ENCODE measurements at regions not wholly inside any gene's neighbourhood (a gene's known extent, or its start where the extent isn't known, plus 50 kb on each side); places are given as distances from the start of the nearest gene placed in this dataset.

DNA sequence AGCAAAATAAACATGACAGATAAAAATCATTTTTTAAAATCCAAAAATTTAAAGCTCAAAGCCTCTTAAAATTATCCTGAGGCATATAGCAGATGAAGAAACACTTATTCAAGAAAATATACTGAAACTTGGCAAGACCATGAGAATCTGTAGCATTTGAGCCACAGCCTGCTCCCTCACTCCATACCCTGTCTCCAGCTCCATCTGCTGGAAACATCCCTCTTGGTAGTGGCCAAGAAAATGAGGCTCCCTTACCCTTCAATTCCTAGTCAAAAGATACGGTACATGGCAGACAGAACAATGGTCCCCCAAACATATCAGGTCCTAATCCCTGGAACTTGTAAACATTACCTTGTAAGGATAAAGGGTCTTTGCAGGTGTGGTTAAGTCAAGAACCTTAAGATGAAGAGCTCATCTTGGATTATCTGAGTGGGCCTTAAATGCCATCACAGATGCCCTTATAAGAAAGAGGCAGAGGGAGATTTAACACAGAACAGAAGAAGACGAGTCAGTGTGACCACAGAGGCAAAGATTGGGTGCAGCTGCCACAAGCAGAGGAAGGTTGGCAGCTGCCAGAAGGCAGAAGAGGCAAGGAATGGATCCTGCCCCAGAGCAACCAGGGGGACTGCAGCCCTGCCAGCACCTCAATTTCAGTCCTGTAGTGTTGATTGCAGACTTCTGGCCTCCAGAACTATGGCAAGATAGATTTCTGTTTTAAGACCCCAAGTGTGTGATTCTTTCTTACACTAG lies 149.4 kb downstream of the ZNF248 start:
- H3K9me3 ChIP-seq, result no peaks in the 10 kb centered on the region

DNA sequence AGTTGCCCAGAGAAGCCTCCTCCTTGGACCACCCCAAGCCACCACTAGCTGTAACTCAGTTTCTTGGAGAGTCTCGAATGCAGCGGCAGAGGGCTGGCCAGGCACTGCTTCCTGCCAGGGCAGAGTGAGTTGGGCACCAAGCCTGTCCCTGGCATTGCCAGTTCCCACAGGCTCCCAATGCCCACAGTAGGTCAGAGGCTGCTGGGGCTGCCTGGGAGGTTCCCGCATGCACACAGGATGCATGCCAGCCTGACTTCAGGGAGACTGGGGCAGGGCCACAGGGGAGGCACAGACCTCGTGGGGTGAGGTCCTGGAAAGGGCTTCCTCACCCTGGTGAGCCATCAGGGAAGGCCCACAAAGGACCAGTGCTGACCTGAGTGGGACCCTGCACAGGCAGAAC lies 152.8 kb downstream of the ZNF248 start:
- H3K36me3 ChIP-seq, result no peaks in the 10 kb centered on the region
- H3K4me1 ChIP-seq, result no peaks in the 10 kb centered on the region
- H3K9me3 ChIP-seq, result no peaks in the 10 kb centered on the region
- H3K4me3 ChIP-seq (ENCODE audit: low read depth, low read length), result no peak overlapping the region
- TF ChIP-seq, protein P1, sequence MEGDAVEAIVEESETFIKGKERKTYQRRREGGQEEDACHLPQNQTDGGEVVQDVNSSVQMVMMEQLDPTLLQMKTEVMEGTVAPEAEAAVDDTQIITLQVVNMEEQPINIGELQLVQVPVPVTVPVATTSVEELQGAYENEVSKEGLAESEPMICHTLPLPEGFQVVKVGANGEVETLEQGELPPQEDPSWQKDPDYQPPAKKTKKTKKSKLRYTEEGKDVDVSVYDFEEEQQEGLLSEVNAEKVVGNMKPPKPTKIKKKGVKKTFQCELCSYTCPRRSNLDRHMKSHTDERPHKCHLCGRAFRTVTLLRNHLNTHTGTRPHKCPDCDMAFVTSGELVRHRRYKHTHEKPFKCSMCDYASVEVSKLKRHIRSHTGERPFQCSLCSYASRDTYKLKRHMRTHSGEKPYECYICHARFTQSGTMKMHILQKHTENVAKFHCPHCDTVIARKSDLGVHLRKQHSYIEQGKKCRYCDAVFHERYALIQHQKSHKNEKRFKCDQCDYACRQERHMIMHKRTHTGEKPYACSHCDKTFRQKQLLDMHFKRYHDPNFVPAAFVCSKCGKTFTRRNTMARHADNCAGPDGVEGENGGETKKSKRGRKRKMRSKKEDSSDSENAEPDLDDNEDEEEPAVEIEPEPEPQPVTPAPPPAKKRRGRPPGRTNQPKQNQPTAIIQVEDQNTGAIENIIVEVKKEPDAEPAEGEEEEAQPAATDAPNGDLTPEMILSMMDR (IDR thresholded peaks at IDR 0.05; ENCODE audit: low read depth, low read length), result no peak
- no peak for DNase-seq
- no peaks in the 10 kb centered on the region for H3K27me3 ChIP-seq

More for the DNA sequence above, 149.4 kb downstream of the ZNF248 start:
- no peak for DNase-seq
- TF ChIP-seq, protein P1 (IDR thresholded peaks at IDR 0.05; ENCODE audit: low read depth, low read length), result no peak
- Histone ChIP-seq H3K36me3 (no peaks in the 10 kb centered on the region), H3K27me3 (no peaks in the 10 kb centered on the region), H3K4me1 (no peaks in the 10 kb centered on the region), H3K4me3 (ENCODE audit: low read depth, low read length) (no peak overlapping the region)

DNA sequence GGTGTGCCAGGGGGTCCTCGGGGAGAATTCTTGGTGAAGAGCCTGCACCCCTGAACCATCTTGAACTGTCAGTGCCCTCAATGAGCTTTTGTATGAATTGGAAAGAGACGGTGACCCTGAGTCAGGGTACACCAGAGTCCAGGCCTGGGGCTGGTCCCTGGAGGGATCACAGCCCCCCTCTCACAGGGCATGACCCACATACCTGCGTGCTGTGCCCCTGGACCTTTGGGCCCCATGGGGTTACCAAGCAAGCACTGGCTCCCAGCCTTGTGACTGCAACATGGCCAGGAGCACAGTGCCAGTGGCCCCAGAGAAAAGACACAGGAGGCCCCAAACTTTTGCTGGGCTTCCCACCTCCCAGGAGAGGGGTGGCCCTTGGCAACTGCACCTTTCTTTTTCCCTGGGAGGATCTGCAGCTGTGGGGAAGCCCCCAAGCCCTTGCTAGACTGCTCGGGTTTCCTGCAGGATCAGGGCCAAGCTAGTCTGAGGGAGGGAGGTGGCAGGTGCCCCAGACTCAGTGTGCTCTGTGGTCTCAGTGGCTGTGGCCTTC lies 153.5 kb downstream of the ZNF248 start:
- Histone ChIP-seq H3K4me1 (no peaks in the 10 kb centered on the region), H3K4me3 (ENCODE audit: low read depth, low read length) (no peak overlapping the region), H3K27me3 (no peaks in the 10 kb centered on the region), H3K36me3 (no peaks in the 10 kb centered on the region), H3K9me3 (no peaks in the 10 kb centered on the region)
- TF ChIP-seq, protein P1 (IDR thresholded peaks at IDR 0.05; ENCODE audit: low read depth, low read length), result no peak
- DNase-seq, result no peak

DNA sequence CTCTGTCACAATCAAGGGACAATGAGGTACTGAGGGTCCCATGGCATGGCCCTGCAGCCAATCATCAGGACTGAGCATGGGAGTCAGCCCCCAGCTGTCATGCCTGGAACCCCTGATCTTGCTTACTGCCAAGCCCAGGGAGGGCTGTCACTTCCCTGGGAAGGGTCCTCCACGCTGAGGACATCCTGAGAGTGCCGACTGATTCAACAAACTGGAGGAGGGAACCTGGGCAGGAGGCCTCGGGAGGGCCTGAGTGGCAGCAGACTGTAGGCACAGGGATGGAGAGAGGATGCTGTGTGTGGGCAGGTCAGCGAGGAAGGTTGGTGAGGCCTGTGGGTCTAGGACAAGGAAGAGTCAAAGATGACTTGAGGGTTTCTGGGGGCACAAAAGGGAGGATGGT lies 154.3 kb downstream of the ZNF248 start:
- Histone ChIP-seq H3K9me3 (no peaks in the 10 kb centered on the region), H3K4me1 (no peaks in the 10 kb centered on the region), H3K36me3 (no peaks in the 10 kb centered on the region), H3K4me3 (ENCODE audit: low read depth, low read length) (no peak overlapping the region), H3K27me3 (no peaks in the 10 kb centered on the region)
- DNase-seq, result no peak
- TF ChIP-seq, protein P1 (IDR thresholded peaks at IDR 0.05; ENCODE audit: low read depth, low read length), result no peak

DNA sequence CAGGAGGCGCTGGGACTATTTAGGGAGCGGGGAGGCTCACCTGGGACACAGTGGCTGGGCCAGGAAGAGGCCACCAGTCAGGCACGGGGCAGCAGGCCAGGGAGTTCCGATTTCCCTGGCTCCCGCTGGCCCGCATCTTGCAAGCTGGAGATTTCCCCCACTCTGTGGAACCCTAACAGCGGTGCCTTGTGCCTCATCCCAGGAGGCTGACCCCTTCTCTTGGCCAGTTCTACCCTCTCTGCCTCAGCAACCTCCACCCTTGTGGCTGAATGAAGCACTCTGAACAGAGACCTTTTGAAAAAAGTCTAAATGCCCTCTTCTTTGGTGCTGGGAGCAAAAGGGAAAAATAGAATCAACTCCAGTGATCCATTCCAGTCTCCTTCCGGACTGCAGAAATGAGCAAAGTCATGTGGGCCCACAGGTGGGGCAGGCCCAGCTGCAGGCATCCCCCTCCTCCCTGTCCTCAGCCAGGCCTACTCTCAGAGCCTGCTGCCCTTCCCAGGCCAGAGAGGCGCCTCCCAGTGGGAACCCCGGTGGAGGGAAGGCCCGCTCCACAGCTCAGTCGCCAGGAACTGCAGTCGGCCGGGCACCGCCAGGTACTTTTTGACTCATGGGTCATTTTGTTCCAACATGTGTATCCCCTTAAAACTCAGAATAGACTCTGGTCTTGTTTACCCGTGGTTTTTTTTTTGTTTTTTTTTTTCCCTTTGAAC lies 155.5 kb downstream of the ZNF248 start:
- no peaks in the 10 kb centered on the region for H3K36me3 ChIP-seq
- H3K4me1 ChIP-seq, result no peaks in the 10 kb centered on the region
- no peaks in the 10 kb centered on the region for H3K27me3 ChIP-seq
- no peak overlapping the region for H3K4me3 ChIP-seq (ENCODE audit: low read depth, low read length)
- DNase-seq, result no peak
- no peaks in the 10 kb centered on the region for H3K9me3 ChIP-seq
- TF ChIP-seq, protein P1 (IDR thresholded peaks at IDR 0.05; ENCODE audit: low read depth, low read length), result no peak
